Stimulated activated CD4-positive, alpha-beta T cell treated with anti-CD3 and anti-CD28 coated beads, Interleukin-1b, Interleukin-23, amount 100 ng/mL, for 4 hours (primary cell): ENCODE measurements at regions not wholly inside any gene's neighbourhood (a gene's known extent, or its start where the extent isn't known, plus 50 kb on each side); places are given as distances from the start of the nearest gene placed in this dataset.

Experiments
- DNase-seq, 2 donors: peaks; one replicate each; pipeline ENCODE4 v3.0.0-alpha.2; 2020; ENCODE audit warnings: low read depth in 2 of 2

- no peak for DNase-seq
Observed at GRCh38 chr10:78934994-78935602, 133.7 kb upstream of the ZMIZ1 start.

GRCh38 chr10:78935697-78936407 is 132.9 kb upstream of the ZMIZ1 start:
- no peak for DNase-seq

GRCh38 chr10:78936412-78937342 is 132.1 kb upstream of the ZMIZ1 start:
- no peak for DNase-seq

- DNase-seq = no peak
Observed at GRCh38 chr10:78937393-78937792, 131.4 kb upstream of the ZMIZ1 start.

GRCh38 chr10:78937800-78938694 is 130.7 kb upstream of the ZMIZ1 start:
- no peak for DNase-seq

GRCh38 chr10:78938695-78939672 is 129.8 kb upstream of the ZMIZ1 start:
- no peak for DNase-seq

GRCh38 chr10:78942091-78942501 is 126.7 kb upstream of the ZMIZ1 start:
- DNase-seq = no peak

GRCh38 chr10:78944723-78945312 is 123.9 kb upstream of the ZMIZ1 start:
- no peak for DNase-seq

- no peak for DNase-seq
Observed at GRCh38 chr10:78945838-78946237, 122.9 kb upstream of the ZMIZ1 start.

GRCh38 chr10:78947226-78947625 is 121.5 kb upstream of the ZMIZ1 start:
- no peak for DNase-seq

- DNase-seq = no peak
Observed at GRCh38 chr10:78947733-78948132, 121.0 kb upstream of the ZMIZ1 start.

- no peak for DNase-seq
Observed at GRCh38 chr10:78948621-78949030, 120.1 kb upstream of the ZMIZ1 start.

GRCh38 chr10:78950656-78951587 is 117.8 kb upstream of the ZMIZ1 start:
- DNase-seq = no peak

GRCh38 chr10:78952030-78952429 is 116.7 kb upstream of the ZMIZ1 start:
- no peak for DNase-seq

- DNase-seq = no peak
Observed at GRCh38 chr10:78952686-78953085, 116.1 kb upstream of the ZMIZ1 start.

GRCh38 chr10:78953113-78953798 is 115.5 kb upstream of the ZMIZ1 start:
- DNase-seq = no peak

GRCh38 chr10:78953799-78954297 is 114.9 kb upstream of the ZMIZ1 start:
- no peak for DNase-seq

GRCh38 chr10:78954689-78955088 is 114.1 kb upstream of the ZMIZ1 start:
- DNase-seq = no peak
